Gastrocnemius medialis (tissue), 4 donors: ENCODE measurements at regions not wholly inside any gene's neighbourhood (a gene's known extent, or its start where the extent isn't known, plus 50 kb on each side); places are given as distances from the start of the nearest gene placed in this dataset.

ENCODE experiments used
- ATAC-seq, 2 donors: fragments of 150-250 bp; one replicate each; pipeline ENCODE4 v1.9.1; 2016
- DNase-seq, 2 donors: peaks; one replicate each; pipeline ENCODE4 v3.0.0-alpha.2; 2019
- H3K27ac ChIP-seq, 4 donors: fragments of 200-600 bp; sonication (generic); 1 replicate in 1 of 4; 2 replicates in 3 of 4; pipeline ENCODE4 v1.5.1; 2016 to 2018; ENCODE audit warnings: mild to moderate bottlenecking in 2 of 4, moderate library complexity in 1 of 4
- H3K27me3 ChIP-seq, 3 donors: fragments of 200-600 bp; sonication (generic) in 2 of 3; 1 replicate in 1 of 3; 2 replicates in 2 of 3; pipeline versions ENCODE4 v1.5.1 to v1.6.0; 2016 to 2019; ENCODE audit warnings: mild to moderate bottlenecking in 1 of 3, moderate library complexity in 1 of 3
- H3K36me3 ChIP-seq, 2 donors: fragments of 200-600 bp; sonication (generic) in 1 of 2; one replicate each; pipeline ENCODE4 v1.5.1; 2017 to 2018
- H3K4me1 ChIP-seq, 2 donors: fragments of 200-600 bp; sonication (generic) in 1 of 2; one replicate each; pipeline ENCODE4 v1.5.1; 2016 to 2017; ENCODE audit warnings: mild to moderate bottlenecking in 2 of 2
- H3K4me3 ChIP-seq, 4 donors: fragments of 200-600 bp; sonication (generic) in 3 of 4; 1 replicate in 1 of 4; 2 replicates in 3 of 4; pipeline ENCODE4 v1.5.1; 2016 to 2019; ENCODE audit warnings: mild to moderate bottlenecking in 2 of 4
- H3K9me3 ChIP-seq, 3 donors: fragments of 200-600 bp; sonication (generic) in 2 of 3; 1 replicate in 1 of 3; 2 replicates in 2 of 3; pipeline ENCODE4 v1.5.1; 2016 to 2019
- POLR2A ChIP-seq, 2 donors: fragments of 450-650 bp; IDR thresholded peaks; one replicate each; pipeline ENCODE4 v1.6.1; 2017; ENCODE audit warnings: antibody characterized with exemption in 2 of 2, mild to moderate bottlenecking in 2 of 2, moderate library complexity in 2 of 2
- in situ Hi-C, 4 donors: fragments of 200-750 bp; cut with MboI; loops; one replicate each; pipeline versions ENCODE4 v1.15.0 to v1.8.0; 2017; ENCODE audit warnings: low sequenced_read_pairs in 4 of 4
- intact Hi-C: fragments of 100-400 bp; cut with DNase I; formaldehyde crosslinking; loops from one replicate; pipeline ENCODE4 v1.15.1; 2023; ENCODE audit warnings: low total_unique reads
- TF ChIP-seq, protein P1 (sequence below), 5 experiments: fragments of 450-650 bp in 3 of 5; fragments of 200-600 bp in 2 of 5; sonication (generic) in 2 of 5; IDR thresholded peaks in 4 of 5; conservative IDR thresholded peaks in 1 of 5; 1 replicate in 4 of 5; 2 replicates in 1 of 5; pipeline ENCODE4 v1.5.1; 2016 to 2019; ENCODE audit warnings: antibody characterized with exemption in 5 of 5, mild to moderate bottlenecking in 3 of 5, moderate library complexity in 3 of 5

DNA sequence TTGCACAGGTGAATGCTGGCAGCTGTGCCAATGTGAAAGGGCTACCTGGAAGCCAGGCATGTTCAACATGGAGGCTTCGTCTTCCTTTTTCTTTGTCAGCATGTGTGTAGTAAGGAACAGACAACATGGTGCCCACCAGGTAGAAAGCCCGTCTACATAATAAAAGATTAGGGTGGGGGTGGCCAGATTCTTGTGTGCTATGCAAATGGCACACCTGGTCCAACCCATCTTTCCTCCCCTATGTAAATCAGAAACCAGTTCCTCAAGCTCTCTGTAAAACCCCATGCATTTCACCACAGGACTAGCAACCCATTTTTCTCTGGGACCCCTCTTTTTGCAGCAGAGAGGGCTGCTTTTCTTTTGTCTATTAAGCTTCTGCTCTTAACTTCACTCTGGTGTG, 72.3 kb upstream of the ZP4 start:
- in situ Hi-C loops: no loop called here
- ATAC-seq: no peak
- H3K27ac ChIP-seq: no peak overlapping the region
- no peaks in the 10 kb centered on the region for H3K4me1 ChIP-seq
- H3K9me3 ChIP-seq: no peaks in the 10 kb centered on the region
- H3K36me3 ChIP-seq: no peaks in the 10 kb centered on the region
- TF ChIP-seq, protein P1, sequence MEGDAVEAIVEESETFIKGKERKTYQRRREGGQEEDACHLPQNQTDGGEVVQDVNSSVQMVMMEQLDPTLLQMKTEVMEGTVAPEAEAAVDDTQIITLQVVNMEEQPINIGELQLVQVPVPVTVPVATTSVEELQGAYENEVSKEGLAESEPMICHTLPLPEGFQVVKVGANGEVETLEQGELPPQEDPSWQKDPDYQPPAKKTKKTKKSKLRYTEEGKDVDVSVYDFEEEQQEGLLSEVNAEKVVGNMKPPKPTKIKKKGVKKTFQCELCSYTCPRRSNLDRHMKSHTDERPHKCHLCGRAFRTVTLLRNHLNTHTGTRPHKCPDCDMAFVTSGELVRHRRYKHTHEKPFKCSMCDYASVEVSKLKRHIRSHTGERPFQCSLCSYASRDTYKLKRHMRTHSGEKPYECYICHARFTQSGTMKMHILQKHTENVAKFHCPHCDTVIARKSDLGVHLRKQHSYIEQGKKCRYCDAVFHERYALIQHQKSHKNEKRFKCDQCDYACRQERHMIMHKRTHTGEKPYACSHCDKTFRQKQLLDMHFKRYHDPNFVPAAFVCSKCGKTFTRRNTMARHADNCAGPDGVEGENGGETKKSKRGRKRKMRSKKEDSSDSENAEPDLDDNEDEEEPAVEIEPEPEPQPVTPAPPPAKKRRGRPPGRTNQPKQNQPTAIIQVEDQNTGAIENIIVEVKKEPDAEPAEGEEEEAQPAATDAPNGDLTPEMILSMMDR (IDR thresholded peaks at IDR 0.05 in 4 of 5, conservative IDR thresholded peaks at IDR 0.05 in 1 of 5): no peak
- no peak for TF ChIP-seq POLR2A (IDR thresholded peaks at IDR 0.05)
- intact Hi-C loops: no loop called here
- H3K4me3 ChIP-seq: no peak overlapping the region
- no peak for DNase-seq
- no peaks in the 10 kb centered on the region for H3K27me3 ChIP-seq

DNA sequence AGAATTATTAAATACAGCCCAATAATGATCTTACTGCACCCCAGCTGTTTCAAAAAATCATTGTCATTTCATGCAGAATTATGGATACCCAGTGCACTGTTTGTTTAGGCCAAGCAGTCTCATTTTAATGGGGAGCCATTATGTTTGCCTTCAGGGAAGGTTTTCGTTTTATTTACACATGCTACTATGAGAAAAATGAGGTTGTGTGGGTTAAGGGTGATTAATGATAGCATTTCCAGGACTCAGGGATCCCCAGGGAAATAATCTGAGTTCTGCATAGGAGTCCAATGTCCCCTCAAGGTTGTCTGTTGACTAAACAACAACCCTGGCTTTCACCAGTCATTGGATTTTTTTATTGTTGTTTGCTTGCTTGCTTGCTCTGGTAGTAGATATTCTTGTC, 71.0 kb upstream of the ZP4 start:
- no peak for ATAC-seq
- Histone ChIP-seq H3K27ac (no peak overlapping the region), H3K4me1 (no peaks in the 10 kb centered on the region), H3K4me3 (no peak overlapping the region), H3K36me3 (no peaks in the 10 kb centered on the region), H3K27me3 (no peaks in the 10 kb centered on the region), H3K9me3 (no peaks in the 10 kb centered on the region)
- TF ChIP-seq POLR2A (IDR thresholded peaks at IDR 0.05): no peak
- TF ChIP-seq, protein P1 (IDR thresholded peaks at IDR 0.05 in 4 of 5, conservative IDR thresholded peaks at IDR 0.05 in 1 of 5): no peak
- no peak for DNase-seq
- intact Hi-C loops (no loop called here), in situ Hi-C loops (no loop called here)

DNA sequence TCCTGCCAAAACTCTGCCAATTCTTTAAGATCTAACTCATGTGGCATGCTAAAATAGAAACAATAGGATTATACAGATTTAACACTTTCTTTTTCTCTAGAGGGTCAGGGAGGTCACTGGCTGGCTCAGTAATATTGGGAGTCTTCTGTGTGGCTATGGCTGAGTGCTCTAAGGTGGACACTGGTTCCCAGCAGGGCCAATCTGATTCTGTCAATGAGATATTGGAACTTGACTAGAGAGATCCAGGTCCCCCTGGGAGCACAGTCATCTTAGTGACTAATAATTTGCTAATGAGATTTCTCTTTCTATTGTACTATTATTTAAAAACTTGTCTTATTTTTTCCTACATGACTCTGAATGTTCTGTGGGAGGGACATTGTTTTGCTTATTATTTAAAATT, 69.1 kb upstream of the ZP4 start:
- ATAC-seq (no peak), DNase-seq (no peak)
- no peaks in the 10 kb centered on the region for H3K36me3 ChIP-seq
- intact Hi-C loops: no loop called here
- no peaks in the 10 kb centered on the region for H3K4me1 ChIP-seq
- no peak overlapping the region for H3K27ac ChIP-seq
- no peaks in the 10 kb centered on the region for H3K27me3 ChIP-seq
- H3K4me3 ChIP-seq: no peak overlapping the region
- TF ChIP-seq, protein P1 (IDR thresholded peaks at IDR 0.05 in 4 of 5, conservative IDR thresholded peaks at IDR 0.05 in 1 of 5): no peak
- TF ChIP-seq POLR2A (IDR thresholded peaks at IDR 0.05): no peak
- H3K9me3 ChIP-seq: no peaks in the 10 kb centered on the region
- in situ Hi-C loops: no loop called here

DNA sequence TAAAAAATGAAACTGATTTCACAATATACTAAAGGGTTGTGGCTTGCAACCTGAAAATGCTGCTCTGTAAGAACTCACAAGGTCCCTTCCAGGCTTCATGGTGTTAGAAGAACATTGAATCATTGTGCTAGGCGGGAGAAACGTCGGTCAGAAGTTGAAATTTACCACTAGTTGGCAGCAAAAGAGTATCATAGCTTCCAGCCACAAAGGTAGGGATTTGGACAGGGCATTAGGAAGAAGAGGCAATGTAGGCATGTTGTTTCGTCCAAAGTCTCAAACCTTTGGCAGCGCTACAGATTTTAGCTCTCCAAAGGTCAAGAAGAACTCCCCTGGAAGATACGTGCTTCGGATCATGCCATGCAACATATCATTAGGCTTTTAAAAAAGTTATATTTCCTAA, 62.5 kb upstream of the ZP4 start:
- no peaks in the 10 kb centered on the region for H3K9me3 ChIP-seq
- H3K4me3 ChIP-seq: no peak overlapping the region
- H3K4me1 ChIP-seq: no peaks in the 10 kb centered on the region
- in situ Hi-C loops: no loop called here
- intact Hi-C loops: no loop called here
- ATAC-seq: no peak
- no peak for TF ChIP-seq POLR2A (IDR thresholded peaks at IDR 0.05)
- TF ChIP-seq, protein P1 (IDR thresholded peaks at IDR 0.05 in 4 of 5, conservative IDR thresholded peaks at IDR 0.05 in 1 of 5): no peak
- DNase-seq: no peak
- no peaks in the 10 kb centered on the region for H3K27me3 ChIP-seq
- H3K36me3 ChIP-seq: no peaks in the 10 kb centered on the region
- H3K27ac ChIP-seq: no peak overlapping the region
